ENCODE measurements at regions not wholly inside any gene's neighbourhood (a gene's known extent, or its start where the extent isn't known, plus 50 kb on each side); places are given as distances from the start of the nearest gene placed in this dataset.

- no peak for DNase-seq
These were observed 227.4 kb downstream of the SLC7A11 start for GRCh38 chr4:138014590-138015288.

- no peak for DNase-seq
These were observed 228.5 kb downstream of the SLC7A11 start for GRCh38 chr4:138013625-138014024.

- no peak for DNase-seq
These were observed 231.5 kb downstream of the SLC7A11 start for GRCh38 chr4:138010639-138011038.

DNA sequence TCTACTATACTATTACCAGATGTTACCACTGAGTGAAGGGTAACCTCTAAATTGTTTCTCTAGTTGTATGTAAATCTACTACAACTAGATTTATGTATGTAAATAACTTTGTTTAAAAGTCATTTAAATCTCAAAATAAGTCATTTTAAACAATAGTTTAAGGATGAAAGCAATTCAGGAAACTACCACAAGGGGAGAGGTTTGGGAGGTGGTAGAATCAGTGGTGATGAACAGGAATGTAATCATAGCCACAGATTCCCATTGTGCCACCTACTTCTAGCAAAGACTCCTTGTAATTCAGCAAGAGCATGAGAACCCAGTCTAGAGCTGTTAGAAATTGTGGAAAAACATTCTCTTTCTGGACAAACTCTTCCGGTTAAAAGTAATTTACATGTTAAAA, 234.6 kb downstream of the SLC7A11 start:
- DNase-seq = no peak

DNA sequence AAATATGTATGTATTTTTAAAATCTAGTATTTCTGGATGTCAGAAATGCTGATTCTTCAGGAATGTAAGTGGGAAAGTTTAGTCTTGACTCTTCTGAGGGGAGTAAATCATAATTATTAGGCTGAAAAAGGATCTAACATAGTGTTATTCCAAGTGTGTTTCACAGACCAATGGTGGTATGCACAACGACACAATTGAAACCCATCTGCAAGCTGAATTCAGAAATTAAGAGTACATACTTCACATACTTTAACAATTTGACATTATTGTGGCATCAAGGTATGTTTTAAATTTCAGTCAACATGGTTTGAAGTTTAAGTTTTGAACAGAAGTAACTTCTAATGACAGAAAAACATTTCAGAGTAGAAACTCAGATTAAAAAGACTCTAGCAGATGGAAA, 236.7 kb downstream of the SLC7A11 start:
- no peak for DNase-seq

DNA sequence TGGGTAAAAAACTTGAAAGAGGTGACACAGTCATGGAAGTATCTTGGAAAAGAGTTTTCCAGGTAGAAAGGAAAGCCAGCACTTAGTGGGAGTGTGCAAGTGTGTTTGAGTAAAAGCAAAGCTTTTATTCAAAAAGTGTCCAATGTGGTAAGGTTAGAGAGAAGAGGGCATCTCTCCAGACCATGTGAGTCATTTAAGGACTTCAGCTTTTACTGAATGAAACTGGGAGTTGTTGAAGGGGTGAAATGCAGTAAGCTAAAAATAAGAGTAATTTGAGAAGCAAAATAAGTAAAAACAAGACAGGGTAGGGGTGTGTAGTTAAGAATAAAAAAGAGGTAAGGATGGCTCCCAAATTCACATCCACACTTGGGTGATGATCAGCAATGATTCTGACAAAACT, 238.9 kb downstream of the SLC7A11 start:
- DNase-seq = no peak

DNA sequence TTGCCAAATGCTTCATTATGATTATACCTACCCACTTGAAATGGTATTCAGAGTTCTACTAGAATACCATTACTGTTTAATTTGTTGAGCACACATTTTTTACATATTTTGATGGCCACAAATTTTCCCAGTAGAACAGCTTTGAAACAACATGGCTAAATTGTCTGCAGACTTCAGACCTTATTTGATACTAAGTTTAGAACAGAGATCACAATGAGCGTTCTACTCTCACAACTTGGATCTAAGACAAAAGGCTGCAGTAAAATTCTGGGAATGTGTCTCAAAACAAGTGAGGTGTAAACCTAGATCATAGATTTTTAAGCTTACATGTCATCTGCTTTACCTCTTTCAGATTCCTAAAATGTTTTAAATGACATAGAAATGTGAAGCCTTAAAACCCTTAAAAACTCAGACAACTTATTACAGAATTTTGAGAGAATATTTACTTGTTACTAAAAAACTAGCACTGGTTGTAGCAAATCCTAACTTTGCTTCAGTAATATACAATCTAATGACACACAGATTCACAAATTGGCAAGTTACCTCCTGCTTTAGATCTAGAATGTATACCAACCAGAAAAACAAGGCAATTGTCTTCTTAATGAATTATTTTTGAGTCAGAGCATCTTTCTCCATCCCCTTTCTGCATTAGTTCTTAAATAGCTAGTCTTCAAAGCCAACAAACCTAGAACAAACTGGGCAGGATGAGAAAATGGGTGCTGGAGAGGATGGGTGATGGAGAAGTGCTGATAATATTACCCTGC, 243.3 kb downstream of the SLC7A11 start:
- no peak for DNase-seq

GRCh38 chr4:137997496-137997895, 244.7 kb downstream of the SLC7A11 start:
- no peak for DNase-seq

GRCh38 chr4:137994853-137995252, 247.3 kb downstream of the SLC7A11 start:
- DNase-seq = no peak

- DNase-seq = no peak
These were observed 248.9 kb downstream of the SLC7A11 start for GRCh38 chr4:137993232-137993631.

DNA sequence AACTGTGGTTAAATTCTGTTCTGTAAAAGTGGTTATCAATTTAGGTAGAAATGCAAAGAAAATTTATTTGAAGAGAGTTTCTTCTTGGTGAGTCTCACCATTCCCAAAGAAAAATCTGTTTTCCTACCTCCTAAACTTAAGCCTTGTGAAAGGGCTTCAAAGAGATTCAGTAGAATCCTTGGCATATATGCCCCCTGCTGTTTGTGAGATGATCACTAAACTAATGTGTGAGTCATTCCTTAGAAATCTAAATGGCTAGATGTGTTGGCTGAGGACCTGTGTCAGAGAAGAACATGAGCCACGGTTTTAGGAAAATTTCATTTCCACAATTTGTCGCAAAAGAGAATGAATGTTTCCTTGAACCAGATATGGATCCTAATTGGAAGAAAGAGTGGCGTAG, 260.9 kb downstream of the SLC7A11 start:
- DNase-seq = no peak

DNA sequence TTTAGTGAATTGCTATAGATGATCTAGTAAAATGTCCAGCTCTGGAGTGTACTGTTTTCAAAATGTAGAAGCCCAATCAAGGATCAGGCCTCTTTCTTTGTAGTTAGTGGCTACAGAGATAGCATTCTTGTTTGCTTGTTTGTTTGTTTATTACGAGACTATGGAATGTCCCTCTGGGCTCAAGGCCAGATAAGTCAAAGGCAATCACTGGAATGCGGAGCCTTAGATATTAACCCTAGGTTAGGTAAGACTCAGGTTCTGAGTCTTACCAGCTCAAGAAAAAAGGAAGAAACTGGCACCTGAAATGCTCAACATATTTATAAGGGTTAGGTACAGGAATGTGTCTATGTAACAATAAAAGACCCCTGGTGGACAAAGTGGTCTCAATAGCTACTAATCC, 261.5 kb downstream of the SLC7A11 start:
- DNase-seq = no peak

DNA sequence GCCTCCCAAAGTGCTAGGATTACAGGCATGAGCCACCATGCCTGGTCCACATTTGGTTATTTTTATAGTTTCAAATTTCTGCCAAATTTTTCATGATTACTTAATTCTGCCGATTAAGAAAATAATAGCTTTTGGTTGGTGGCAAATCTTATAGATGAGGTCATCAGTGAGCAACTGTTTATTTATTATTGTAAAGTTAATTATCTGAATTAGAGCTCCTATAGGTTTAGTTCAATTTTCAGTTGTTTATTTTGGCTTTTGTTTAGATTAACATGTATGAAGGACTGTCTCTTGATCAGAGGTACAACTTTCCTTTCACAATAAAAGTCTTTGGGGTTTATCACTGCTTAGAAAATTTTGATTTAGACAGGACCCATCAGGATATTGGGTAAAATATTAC, 262.2 kb downstream of the SLC7A11 start:
- DNase-seq = no peak

DNA sequence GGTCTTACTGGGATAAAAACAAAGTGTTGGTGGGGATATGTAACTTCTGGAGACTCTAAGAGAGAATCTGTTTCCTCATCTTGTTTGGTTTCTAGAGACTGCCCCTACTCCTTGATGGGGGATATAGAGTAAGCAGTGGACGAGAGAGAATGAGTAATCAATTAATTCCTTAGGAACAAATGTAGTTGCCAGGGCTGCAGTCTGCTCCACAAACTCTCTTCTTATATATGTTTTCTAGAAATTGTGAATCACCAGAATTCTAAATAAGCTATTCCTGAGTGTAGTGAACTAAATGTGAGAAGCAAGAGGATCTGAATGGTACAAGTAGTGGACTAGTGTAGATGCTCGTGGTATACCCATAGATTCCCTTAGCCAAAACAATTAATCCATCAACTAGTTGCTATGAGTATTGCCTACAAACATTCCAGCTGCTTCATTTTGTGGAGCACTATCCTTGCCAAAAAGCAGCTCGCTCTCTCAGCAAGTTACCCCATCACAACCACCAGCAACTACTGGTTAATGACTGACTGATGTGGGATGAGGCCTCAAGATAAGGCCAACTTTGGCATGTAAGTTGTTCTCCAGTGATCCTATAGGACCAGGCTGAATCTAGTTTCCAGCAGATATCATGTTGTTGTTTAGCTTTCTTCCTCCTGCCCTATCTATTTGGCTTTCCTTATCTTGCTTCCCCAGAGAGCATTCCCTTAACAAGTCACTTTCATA, 273.0 kb downstream of the SLC7A11 start:
- DNase-seq = no peak

DNA sequence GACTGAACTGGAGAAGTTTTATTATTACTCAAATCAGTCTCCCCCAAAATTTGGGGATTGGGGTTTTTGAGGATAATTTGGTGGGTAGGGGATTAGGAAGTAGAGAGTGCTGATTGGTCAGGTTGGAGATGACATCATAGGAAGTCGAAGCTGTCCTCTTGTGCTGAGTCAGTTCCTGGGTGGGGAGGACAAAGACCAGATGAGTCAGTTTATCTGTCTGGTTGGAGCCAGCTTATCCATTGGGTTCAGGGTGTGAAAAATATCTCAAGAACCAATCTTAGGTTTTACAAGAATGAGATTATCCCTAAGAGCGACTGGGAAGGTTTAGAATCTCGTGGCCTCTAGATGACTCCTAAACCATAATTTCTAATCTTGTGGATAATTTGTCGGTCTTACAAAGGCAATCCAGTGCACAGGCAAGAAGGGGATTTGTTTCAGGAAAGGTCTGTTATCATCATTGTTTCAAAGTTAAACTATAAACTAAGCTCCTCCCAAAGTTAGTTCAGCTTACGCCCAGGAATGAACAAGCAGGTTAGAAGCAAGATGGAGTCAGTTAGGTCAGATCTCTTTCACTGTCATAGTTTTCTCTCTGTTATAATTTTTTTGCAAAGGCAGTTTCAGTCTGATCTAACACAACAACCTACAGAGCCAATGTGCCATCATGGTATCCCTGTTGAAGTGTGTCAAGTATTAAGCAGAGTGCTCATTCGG, 274.5 kb downstream of the SLC7A11 start:
- no peak for DNase-seq

DNA sequence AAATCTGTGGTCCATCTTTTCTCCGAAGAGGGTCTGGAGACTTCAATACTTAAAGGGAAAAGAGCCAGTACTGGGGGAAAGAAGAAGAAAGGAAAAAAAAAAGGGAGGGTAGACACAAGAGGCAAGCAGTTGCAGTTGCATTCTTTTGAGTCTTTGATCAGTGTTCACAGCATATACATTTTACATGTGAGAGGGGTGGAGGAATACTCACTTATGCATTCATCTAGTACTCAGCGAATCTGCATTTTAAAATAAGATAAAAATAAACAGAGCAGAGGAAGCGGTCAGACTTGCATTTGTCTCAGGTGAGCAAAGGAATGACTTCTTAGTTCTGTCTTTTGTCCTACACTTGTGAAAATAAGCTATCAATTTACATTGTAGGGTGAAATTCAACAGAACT, 275.6 kb downstream of the SLC7A11 start:
- no peak for DNase-seq

DNA sequence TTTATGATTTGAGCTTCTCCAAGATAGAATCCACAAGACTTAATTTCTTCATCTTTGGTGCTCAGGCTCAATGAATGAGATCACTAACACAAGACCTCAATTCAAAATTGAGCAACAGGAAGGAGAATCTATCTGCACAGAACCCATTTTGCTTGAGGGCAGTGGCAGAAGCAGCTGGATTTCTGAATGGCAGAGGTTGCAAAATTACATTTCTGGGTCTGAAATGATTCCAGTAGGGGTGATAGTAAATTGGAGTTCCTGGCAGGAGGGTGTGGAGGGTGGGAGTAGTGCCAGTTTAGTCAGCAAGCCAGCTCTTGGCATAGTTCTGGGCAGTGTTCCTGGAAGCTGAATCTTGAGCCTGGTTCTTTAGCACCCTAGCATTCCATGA, 281.1 kb downstream of the SLC7A11 start:
- DNase-seq = no peak

DNA sequence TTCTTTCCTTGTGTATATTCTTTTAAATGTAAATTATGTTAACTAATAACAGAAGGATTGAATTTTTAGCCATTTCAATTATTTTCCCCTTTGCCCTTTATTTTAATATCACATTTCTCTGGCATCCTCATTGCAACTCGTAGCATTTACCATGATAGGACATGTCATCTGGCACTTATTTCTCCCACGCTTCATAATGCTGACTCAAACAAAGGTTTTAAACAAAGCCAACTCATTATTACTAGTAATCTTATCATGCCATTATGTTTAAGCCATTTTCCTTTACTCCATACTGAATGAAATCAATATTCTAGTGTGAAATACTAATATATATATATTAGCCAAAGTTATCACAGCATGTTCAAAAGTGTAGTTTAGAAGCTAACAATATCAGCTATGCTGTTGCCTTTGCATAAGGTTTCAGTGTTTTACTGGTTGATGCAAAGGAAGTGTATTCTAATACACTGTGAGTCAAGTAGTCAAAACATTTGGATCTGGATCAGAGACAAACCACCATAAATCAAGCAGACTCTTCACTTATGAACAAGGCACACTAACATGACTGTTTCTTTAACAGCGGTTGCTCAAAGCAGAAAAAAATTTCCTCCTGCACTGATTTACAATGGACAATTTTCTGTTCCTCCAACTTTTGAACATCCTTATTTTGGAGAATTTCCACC, 281.6 kb downstream of the SLC7A11 start:
- DNase-seq = no peak

- DNase-seq = no peak
These were observed 284.3 kb downstream of the SLC7A11 start for GRCh38 chr4:137957806-137958205.

DNA sequence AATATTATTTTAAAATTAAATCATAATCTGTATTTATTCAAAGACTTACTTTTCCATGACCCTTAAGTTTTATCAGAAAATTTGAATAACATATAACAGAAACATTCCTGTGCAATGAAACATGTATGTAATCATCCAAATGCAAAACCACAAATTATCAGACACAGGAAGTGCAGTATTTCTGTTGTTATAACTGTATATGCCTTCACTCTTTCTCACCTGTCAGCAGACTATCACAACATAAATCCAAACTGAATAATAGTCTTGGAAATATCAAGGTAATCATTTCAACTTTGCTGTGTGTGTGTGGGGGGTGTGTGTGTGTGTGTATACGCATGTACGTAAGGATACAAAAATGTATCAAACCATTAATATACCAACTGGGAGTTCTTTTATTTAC, 285.9 kb downstream of the SLC7A11 start:
- DNase-seq = no peak

GRCh38 chr4:137955595-137955994, 286.6 kb downstream of the SLC7A11 start:
- DNase-seq = no peak

DNA sequence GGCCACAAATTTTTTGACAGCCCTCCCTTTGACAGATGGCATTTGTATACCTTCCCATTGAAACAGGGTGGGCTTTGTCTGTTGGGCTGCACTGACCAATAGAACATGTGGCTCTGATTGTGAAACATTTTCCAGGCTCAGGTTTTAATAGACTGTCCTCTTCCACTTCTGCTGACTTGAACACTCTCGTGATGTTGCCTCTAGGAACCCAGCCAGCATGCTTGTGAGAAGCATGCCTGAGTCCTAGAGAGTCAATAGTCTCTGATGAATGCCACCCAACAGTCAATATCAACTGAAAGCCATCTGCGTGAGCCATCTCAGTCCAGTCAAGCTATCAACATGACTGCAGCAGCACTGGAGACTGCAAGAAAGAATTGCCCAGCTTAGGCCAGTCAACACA, 290.0 kb downstream of the SLC7A11 start:
- DNase-seq = no peak

DNA sequence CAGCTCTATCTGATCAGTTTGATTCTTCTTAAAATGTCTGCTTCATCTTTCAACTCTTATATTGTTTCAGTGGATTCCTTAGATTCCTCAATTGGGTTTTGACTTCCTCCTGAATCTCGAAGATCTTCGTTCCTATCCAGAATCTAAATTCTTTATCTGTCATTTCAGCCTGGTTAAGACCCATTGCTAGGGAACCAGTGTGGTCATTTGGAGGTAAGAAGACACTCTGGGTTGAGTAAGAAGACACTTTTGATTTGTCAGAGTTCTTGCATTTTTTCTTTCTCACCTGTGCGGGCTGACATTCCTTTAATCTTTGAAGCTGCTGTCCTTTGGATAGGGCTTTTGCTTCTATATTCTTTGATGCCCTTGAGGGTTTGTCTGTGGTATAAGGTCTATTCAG, 291.9 kb downstream of the SLC7A11 start:
- no peak for DNase-seq
